ENCODE measurements at regions not wholly inside any gene's neighbourhood (a gene's known extent, or its start where the extent isn't known, plus 50 kb on each side); places are given as distances from the start of the nearest gene placed in this dataset.
A peak's percentile ranks its signal among the peaks of the same experiment; 100 is the strongest.

- Mint-ChIP-seq H3K4me1 (ENCODE audit: low read depth, unreplicated experiment) (peaks cover 22% of the 10 kb centered on the region), H3K27ac (ENCODE audit: unreplicated experiment) (peak overlapping the region; percentile 9), H3K36me3 (ENCODE audit: low read depth, unreplicated experiment) (peaks cover 6% of the 10 kb centered on the region), H3K9me3 (ENCODE audit: unreplicated experiment) (no peaks in the 10 kb centered on the region), H3K4me3 (ENCODE audit: unreplicated experiment) (no peak overlapping the region), H3K27me3 (ENCODE audit: low read depth, unreplicated experiment) (peaks cover 4% of the 10 kb centered on the region)
- Histone ChIP-seq H3K36me3 (ENCODE audit: insufficient read depth, low read length) (no peaks in the 10 kb centered on the region), H3K79me2 (ENCODE audit: insufficient read depth, low read length) (no peaks in the 10 kb centered on the region), H3K4me2 (ENCODE audit: low read length) (no peak overlapping the region), H3K4me1 (ENCODE audit: insufficient read depth, low read length) (peaks cover 21% of the 10 kb centered on the region), H3K9ac (ENCODE audit: low read length) (no peak overlapping the region), H3K27me3 (ENCODE audit: insufficient read depth, low read length) (no peaks in the 10 kb centered on the region), H3K27ac (ENCODE audit: low read depth, low read length) (no peak overlapping the region), H4K20me1 (ENCODE audit: insufficient read depth, low read length) (no peaks in the 10 kb centered on the region), H2AFZ (ENCODE audit: low read depth, low read length) (no peak overlapping the region), H3K4me3 (ENCODE audit: insufficient read depth, low read depth, low read length) (no peak overlapping the region), H3K9me3 (ENCODE audit: insufficient read depth, low read depth, low read length) (no peaks in the 10 kb centered on the region)
- DNase-seq (ENCODE audit: low read depth) (no peak), FAIRE-seq (no peak)
- TF ChIP-seq CTCF (IDR thresholded peaks at IDR 0.05; ENCODE audit: insufficient read depth, low read depth, low read length) (no peak), EZH2 (IDR thresholded peaks at IDR 0.05; ENCODE audit: insufficient read depth, low read length) (no peak)
Observed at GRCh38 chr1:9435854-9436640, 103.2 kb upstream of the SLC25A33 start.

- H3K4me3 Mint-ChIP-seq (ENCODE audit: unreplicated experiment), result no peak overlapping the region
- TF ChIP-seq EZH2 (IDR thresholded peaks at IDR 0.05; ENCODE audit: insufficient read depth, low read length), result no peak
- no peak for TF ChIP-seq CTCF (IDR thresholded peaks at IDR 0.05; ENCODE audit: insufficient read depth, low read depth, low read length)
- H2AFZ ChIP-seq (ENCODE audit: low read depth, low read length), result peak overlapping the region; percentile 62
- H3K4me2 ChIP-seq (ENCODE audit: low read length), result peak overlapping the region; percentile 65
- H3K9me3 ChIP-seq (ENCODE audit: insufficient read depth, low read depth, low read length), result no peaks in the 10 kb centered on the region
- no peak overlapping the region for H3K4me3 ChIP-seq (ENCODE audit: insufficient read depth, low read depth, low read length)
- H3K27ac ChIP-seq (ENCODE audit: low read depth, low read length), result peak overlapping the region; percentile 50
- peaks cover 6% of the 10 kb centered on the region for H3K36me3 Mint-ChIP-seq (ENCODE audit: low read depth, unreplicated experiment)
- H3K27ac Mint-ChIP-seq (ENCODE audit: unreplicated experiment), result peak overlapping the region; percentile 96
- no peak for FAIRE-seq
- no peaks in the 10 kb centered on the region for H3K36me3 ChIP-seq (ENCODE audit: insufficient read depth, low read length)
- peaks cover 4% of the 10 kb centered on the region for H3K27me3 Mint-ChIP-seq (ENCODE audit: low read depth, unreplicated experiment)
- DNase-seq (ENCODE audit: low read depth), result peak; percentile 67
- H3K9me3 Mint-ChIP-seq (ENCODE audit: unreplicated experiment), result no peaks in the 10 kb centered on the region
- H3K27me3 ChIP-seq (ENCODE audit: insufficient read depth, low read length), result no peaks in the 10 kb centered on the region
- peaks cover 37% of the 10 kb centered on the region for H3K4me1 ChIP-seq (ENCODE audit: insufficient read depth, low read length)
- no peaks in the 10 kb centered on the region for H4K20me1 ChIP-seq (ENCODE audit: insufficient read depth, low read length)
- H3K4me1 Mint-ChIP-seq (ENCODE audit: low read depth, unreplicated experiment), result peaks cover 38% of the 10 kb centered on the region
- no peak overlapping the region for H3K9ac ChIP-seq (ENCODE audit: low read length)
- H3K79me2 ChIP-seq (ENCODE audit: insufficient read depth, low read length), result no peaks in the 10 kb centered on the region
Observed at GRCh38 chr1:9437961-9438430, 101.3 kb upstream of the SLC25A33 start.

Measured in astrocyte (in vitro differentiated cells and primary cell).